Pancreas (tissue), 10 donors: ENCODE measurements at regions not wholly inside any gene's neighbourhood (a gene's known extent, or its start where the extent isn't known, plus 50 kb on each side); places are given as distances from the start of the nearest gene placed in this dataset.

ENCODE experiments used
- ATAC-seq, 4 donors: fragments of 200-7000 bp; cut with Tn5 transposase; one replicate each; pipeline versions ENCODE4 v1.8.0 to v1.9.1; 2020; ENCODE audit warnings: mild to moderate bottlenecking in 4 of 4, moderate library complexity in 4 of 4
- DNase-seq, 6 donors: peaks; one replicate each; pipeline ENCODE4 v3.0.0-alpha.2; 2020
- FAIRE-seq: peaks from 2 replicates; lab custom pipeline; 2012; peaks lifted over from hg19 to GRCh38; lab: Jason Lieb, UNC
- H3K27ac ChIP-seq, 4 donors: fragments of 200-600 bp; sonication (generic); 1 replicate in 3 of 4; 2 replicates in 1 of 4; pipeline versions ENCODE4 v1.5.0 to v1.8.0; 2020
- H3K27me3 ChIP-seq, 4 donors: fragments of 200-600 bp; one replicate each; pipeline ENCODE4 v1.8.0; 2021
- H3K36me3 ChIP-seq, 3 donors: fragments of 200-600 bp; sonication (generic) in 1 of 3; one replicate each; pipeline versions ENCODE4 v1.5.0 to v1.8.0; 2020 to 2021
- H3K4me1 ChIP-seq, 3 donors: fragments of 200-600 bp; one replicate each; pipeline ENCODE4 v1.8.0; 2021
- H3K4me3 ChIP-seq, 4 donors: fragments of 200-600 bp; sonication (generic) in 2 of 4; one replicate each; pipeline versions ENCODE4 v1.5.0 to v1.8.0; 2020 to 2021
- H3K9me3 ChIP-seq, 4 donors: fragments of 200-600 bp; one replicate each; pipeline ENCODE4 v1.8.0; 2021
- WGBS, 2 donors: extraction: QIAGEN DNeasy Blood & Tissue Kit; methylation state at CpG; one replicate each; pipeline ENCODE4 v1.1.7; 2013; 5-methylcytosine and 5-hydroxymethylcytosine counted together
- intact Hi-C, 3 donors: fragments of 100-400 bp; cut with DNase I; formaldehyde crosslinking; loops; one replicate each; pipeline versions ENCODE4 v1.11.1 to v1.14.2; 2022
- TF ChIP-seq, protein P1 (sequence below), 4 donors: fragments of 200-600 bp; sonication (generic) in 3 of 4; IDR thresholded peaks; one replicate each; pipeline versions ENCODE4 v1.5.0 to v1.8.0; 2021; ENCODE audit warnings: antibody characterized with exemption in 4 of 4
- donor health status: healthy with polysubstance abuse.
- donor health status: DM: no; HTN: no; CAD: no; lungs with moderate emphysema.
- donor health status: DM: no; HTN: no; CAD: no.
- donor health status: control.
- donor health status: control.
- donor health status: Bipolar disorder and iron deficiency.
- donor health status: DM: yes; HTN: yes; CAD: no.
- donor health status: DM: no; HTN: no; CAD: no.
- donor health status: DM: no; HTN: no; CAD: no.
- donor health status: DM: yes; HTN: yes; CAD: no.

DNA sequence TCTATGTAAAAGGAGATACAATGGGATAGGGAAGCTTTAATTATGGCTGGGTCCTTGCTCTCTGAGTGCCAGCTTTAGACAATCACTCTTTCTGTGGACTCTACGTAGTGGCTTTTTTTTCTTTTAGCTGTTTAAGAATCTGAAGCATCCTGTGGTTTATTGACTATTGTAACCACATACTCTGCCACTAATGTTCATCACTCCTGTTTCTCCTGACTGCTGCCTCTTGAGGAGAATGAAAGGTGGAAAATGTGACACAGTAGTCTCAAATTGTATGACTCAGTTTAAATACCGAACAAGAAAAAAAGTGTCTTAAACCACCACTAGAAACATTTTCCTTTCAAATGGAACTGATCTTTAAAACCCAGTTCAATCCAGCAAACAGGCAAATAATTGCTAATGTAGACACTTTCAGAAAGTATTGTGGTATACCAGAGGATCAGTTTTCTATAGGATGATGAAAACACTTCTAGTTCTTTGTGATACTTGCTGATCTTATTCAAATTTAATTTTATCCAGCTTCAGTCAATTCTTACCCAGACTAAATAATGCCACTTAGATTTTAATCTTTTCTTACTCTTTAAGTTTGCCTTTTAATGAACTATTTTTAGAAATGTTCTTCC is 302.7 kb upstream of the PMFBP1 start:
- no peaks in the 10 kb centered on the region for H3K4me1 ChIP-seq
- no peaks in the 10 kb centered on the region for H3K36me3 ChIP-seq
- TF ChIP-seq, protein P1, sequence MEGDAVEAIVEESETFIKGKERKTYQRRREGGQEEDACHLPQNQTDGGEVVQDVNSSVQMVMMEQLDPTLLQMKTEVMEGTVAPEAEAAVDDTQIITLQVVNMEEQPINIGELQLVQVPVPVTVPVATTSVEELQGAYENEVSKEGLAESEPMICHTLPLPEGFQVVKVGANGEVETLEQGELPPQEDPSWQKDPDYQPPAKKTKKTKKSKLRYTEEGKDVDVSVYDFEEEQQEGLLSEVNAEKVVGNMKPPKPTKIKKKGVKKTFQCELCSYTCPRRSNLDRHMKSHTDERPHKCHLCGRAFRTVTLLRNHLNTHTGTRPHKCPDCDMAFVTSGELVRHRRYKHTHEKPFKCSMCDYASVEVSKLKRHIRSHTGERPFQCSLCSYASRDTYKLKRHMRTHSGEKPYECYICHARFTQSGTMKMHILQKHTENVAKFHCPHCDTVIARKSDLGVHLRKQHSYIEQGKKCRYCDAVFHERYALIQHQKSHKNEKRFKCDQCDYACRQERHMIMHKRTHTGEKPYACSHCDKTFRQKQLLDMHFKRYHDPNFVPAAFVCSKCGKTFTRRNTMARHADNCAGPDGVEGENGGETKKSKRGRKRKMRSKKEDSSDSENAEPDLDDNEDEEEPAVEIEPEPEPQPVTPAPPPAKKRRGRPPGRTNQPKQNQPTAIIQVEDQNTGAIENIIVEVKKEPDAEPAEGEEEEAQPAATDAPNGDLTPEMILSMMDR (IDR thresholded peaks at IDR 0.05), result no peak
- no peaks in the 10 kb centered on the region for H3K9me3 ChIP-seq
- DNase-seq (no peak), ATAC-seq (no peak), FAIRE-seq (no peak)
- H3K4me3 ChIP-seq, result no peak overlapping the region
- H3K27me3 ChIP-seq, result no peaks in the 10 kb centered on the region
- intact Hi-C loops, result no loop called here
- WGBS, 2 donors, result 77 to 90% methylated on average over 2 of the region's 2 CpGs
- H3K27ac ChIP-seq, result no peak overlapping the region

DNA sequence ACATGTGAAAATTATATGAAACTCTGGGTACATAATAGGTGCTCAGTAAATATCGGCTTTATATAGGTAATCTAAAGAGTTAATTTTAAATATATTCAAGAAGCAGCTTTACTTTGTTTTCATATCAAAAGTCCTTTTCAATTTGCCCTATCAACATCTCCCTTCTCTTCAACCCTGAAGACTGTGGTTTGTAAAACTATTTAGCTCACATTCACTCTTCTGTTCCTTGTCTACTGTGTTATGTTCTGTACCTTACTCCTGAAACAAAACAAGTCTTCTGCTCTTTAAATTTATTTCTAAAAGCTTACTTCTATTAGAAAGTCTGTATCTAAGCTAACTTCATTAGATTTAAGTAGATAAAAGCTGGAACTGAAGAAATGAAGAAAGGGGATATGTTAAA is 301.7 kb upstream of the PMFBP1 start:
- 93 to 97% methylated on average over 1 of the region's 1 CpG for WGBS, 2 donors
- FAIRE-seq (no peak), ATAC-seq (no peak)

DNA sequence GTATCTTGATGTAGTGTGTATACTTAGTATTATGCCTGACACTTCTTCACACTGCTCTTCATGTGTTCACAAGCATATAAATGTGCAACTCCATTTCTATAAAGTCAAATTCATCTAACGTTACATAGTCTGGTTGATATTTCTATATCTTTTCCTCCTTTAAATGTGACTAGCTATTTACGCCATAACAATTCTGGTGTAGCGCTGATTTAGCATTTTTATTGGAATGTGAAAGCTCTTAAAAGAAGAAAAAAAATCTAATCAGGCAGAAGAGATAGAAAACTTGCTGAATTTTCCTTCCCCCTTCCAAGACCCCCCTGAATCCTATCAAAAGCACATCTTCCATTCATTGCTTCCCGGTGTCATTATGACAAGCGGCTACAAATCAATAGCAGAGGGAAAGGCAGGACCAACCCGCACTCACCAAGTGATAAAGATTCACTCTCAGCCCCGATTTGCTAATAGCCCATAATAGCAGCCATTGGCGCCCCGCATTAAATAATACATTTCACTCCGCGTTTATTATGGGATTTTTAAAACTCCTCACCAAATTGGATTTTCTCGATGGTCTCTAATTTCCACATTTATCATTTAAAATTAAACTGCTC is 299.5 kb upstream of the PMFBP1 start:
- ATAC-seq (no peak), FAIRE-seq (no peak), DNase-seq (no peak)
- TF ChIP-seq, protein P1 (IDR thresholded peaks at IDR 0.05), result peak in 1 of 4 donors; percentile 5
- H3K4me3 ChIP-seq, result no peak overlapping the region
- 90 to 96% methylated on average over 12 of the region's 12 CpGs for WGBS, 2 donors
- intact Hi-C loops, result no loop called here
- H3K4me1 ChIP-seq, result no peaks in the 10 kb centered on the region
- H3K27me3 ChIP-seq, result no peaks in the 10 kb centered on the region
- H3K36me3 ChIP-seq, result no peaks in the 10 kb centered on the region
- no peaks in the 10 kb centered on the region for H3K9me3 ChIP-seq
- H3K27ac ChIP-seq, result no peak overlapping the region

More for the DNA sequence above, 301.7 kb upstream of the PMFBP1 start:
- TF ChIP-seq, protein P1 (IDR thresholded peaks at IDR 0.05), result no peak
- no peaks in the 10 kb centered on the region for H3K4me1 ChIP-seq
- no peaks in the 10 kb centered on the region for H3K36me3 ChIP-seq
- intact Hi-C loops, result no loop called here
- no peaks in the 10 kb centered on the region for H3K9me3 ChIP-seq
- no peaks in the 10 kb centered on the region for H3K27me3 ChIP-seq
- no peak overlapping the region for H3K4me3 ChIP-seq
- no peak for DNase-seq
- no peak overlapping the region for H3K27ac ChIP-seq

DNA sequence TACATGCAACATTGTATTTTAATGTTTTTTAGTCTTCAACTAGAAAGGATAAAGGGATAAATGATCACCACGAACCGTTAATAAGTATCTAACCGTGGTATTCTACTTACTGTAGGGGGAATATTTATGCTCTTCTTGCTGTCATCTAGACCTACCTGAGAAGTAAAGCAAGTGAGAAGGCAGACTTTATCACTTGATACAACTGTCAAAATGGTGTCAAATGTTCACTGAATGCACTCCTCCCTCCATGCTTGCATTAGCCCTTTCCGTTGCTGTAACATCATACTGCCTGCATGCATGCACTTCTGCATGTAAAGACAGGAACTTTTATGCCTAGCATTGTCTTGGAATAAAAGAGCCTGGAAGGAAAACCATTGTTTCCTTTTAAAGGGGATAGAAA is 298.6 kb upstream of the PMFBP1 start:
- FAIRE-seq (no peak), ATAC-seq (no peak), DNase-seq (no peak)
- H3K27ac ChIP-seq, result no peak overlapping the region
- no peak overlapping the region for H3K4me3 ChIP-seq
- no peaks in the 10 kb centered on the region for H3K36me3 ChIP-seq
- intact Hi-C loops, result no loop called here
- no peaks in the 10 kb centered on the region for H3K27me3 ChIP-seq
- H3K4me1 ChIP-seq, result no peaks in the 10 kb centered on the region
- no peaks in the 10 kb centered on the region for H3K9me3 ChIP-seq
- 88 to 91% methylated on average over 4 of the region's 4 CpGs for WGBS, 2 donors
- TF ChIP-seq, protein P1 (IDR thresholded peaks at IDR 0.05), result no peak

DNA sequence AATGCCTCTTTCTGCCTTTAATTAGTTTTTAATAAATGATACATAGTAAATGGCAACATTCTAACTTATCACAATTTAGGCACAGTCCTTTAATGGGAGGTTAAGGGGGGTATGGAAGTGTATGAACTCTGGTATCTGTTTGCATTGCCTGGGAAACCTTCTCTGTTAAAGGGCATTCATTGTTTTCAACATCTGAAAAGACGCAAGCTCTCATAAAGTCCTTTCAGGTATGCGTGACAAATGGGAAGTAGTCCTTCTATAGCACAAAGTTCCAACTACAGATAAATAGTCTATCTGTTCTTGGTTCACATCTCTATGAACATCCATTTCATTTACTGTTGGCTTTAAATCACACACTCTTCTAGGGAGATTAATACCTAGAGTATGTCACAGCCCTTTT is 298.0 kb upstream of the PMFBP1 start:
- H3K4me1 ChIP-seq, result no peaks in the 10 kb centered on the region
- no peak for DNase-seq
- no peaks in the 10 kb centered on the region for H3K36me3 ChIP-seq
- no peaks in the 10 kb centered on the region for H3K27me3 ChIP-seq
- TF ChIP-seq, protein P1 (IDR thresholded peaks at IDR 0.05), result no peak
- H3K4me3 ChIP-seq, result no peak overlapping the region
- 89 to 92% methylated on average over 2 of the region's 2 CpGs for WGBS, 2 donors
- no peak for FAIRE-seq
- H3K9me3 ChIP-seq, result no peaks in the 10 kb centered on the region
- ATAC-seq, result no peak
- H3K27ac ChIP-seq, result no peak overlapping the region
- intact Hi-C loops, result loop anchor here in 2 of 3 donors (5.0 to 10.0 kb wide), 3 partner anchors 225 to 345 kb away; no protein-coding TSS in a partner anchor
